Cardiac muscle cell (in vitro differentiated cells and primary cell): ENCODE measurements at regions not wholly inside any gene's neighbourhood (a gene's known extent, or its start where the extent isn't known, plus 50 kb on each side); places are given as distances from the start of the nearest gene placed in this dataset.
"Not testable (repeated sequence)": the region's sequence is repeated elsewhere in the genome, so short reads cannot be mapped to it uniquely, and the experiment has no call there.

Experiments
- DNase-seq, 2 donors: peaks; one replicate each; pipeline versions ENCODE4 v3.0.0 to v3.0.0-alpha.2; 2010 to 2017; ENCODE audit warnings: low read depth in 1 of 2, low spot score in 1 of 2
- H3K27ac ChIP-seq: fragments of 200-600 bp; sonication (generic); 2 replicates; pipeline ENCODE4 v1.5.1; 2016
- H3K27me3 ChIP-seq: fragments of 200-600 bp; sonication (generic); 2 replicates; pipeline ENCODE4 v1.6.0; 2016; ENCODE audit warnings: control low read depth
- H3K36me3 ChIP-seq: fragments of 200-600 bp; sonication (generic); 2 replicates; pipeline ENCODE4 v1.5.1; 2016; ENCODE audit warnings: control low read depth
- H3K4me1 ChIP-seq: fragments of 200-600 bp; sonication (generic); 2 replicates; pipeline ENCODE4 v1.8.1; 2017; ENCODE audit warnings: low read depth, mild to moderate bottlenecking, mixed run types
- H3K4me3 ChIP-seq: fragments of 200-600 bp; sonication (generic); 2 replicates; pipeline ENCODE4 v1.5.1; 2016; ENCODE audit warnings: mild to moderate bottlenecking
- H3K9me3 ChIP-seq: fragments of 200-600 bp; sonication (generic); 2 replicates; pipeline ENCODE4 v1.5.1; 2017; ENCODE audit warnings: low read depth, mild to moderate bottlenecking, control low read depth
- CTCF ChIP-seq: IDR thresholded peaks from 2 replicates; pipeline ENCODE4 v1.5.1; 2012; ENCODE audit warnings: low read depth, mild to moderate bottlenecking, low read length

- Histone ChIP-seq H3K4me3 (no peak overlapping the region), H3K36me3 (no peaks in the 10 kb centered on the region), H3K27me3 (no peaks in the 10 kb centered on the region), H3K9me3 (no peaks in the 10 kb centered on the region), H3K4me1 (no peaks in the 10 kb centered on the region), H3K27ac (no peak overlapping the region)
- DNase-seq = no peak
- TF ChIP-seq CTCF = no peak
These were observed 764.1 kb upstream of the MMS22L start for GRCh38 chr6:98047164-98047563.

GRCh38 chr6:98047871-98048270 lies 764.9 kb upstream of the MMS22L start:
- no peak for TF ChIP-seq CTCF
- H3K27me3 ChIP-seq = no peaks in the 10 kb centered on the region
- H3K27ac ChIP-seq = no peak overlapping the region
- H3K36me3 ChIP-seq = no peaks in the 10 kb centered on the region
- no peaks in the 10 kb centered on the region for H3K4me1 ChIP-seq
- H3K9me3 ChIP-seq = no peaks in the 10 kb centered on the region
- no peak overlapping the region for H3K4me3 ChIP-seq
- DNase-seq = no peak

- Histone ChIP-seq H3K4me3 (no peak overlapping the region), H3K27me3 (no peaks in the 10 kb centered on the region), H3K36me3 (no peaks in the 10 kb centered on the region), H3K9me3 (no peaks in the 10 kb centered on the region), H3K4me1 (no peaks in the 10 kb centered on the region), H3K27ac (no peak overlapping the region)
- DNase-seq = no peak
- no peak for TF ChIP-seq CTCF
These were observed 771.4 kb upstream of the MMS22L start for GRCh38 chr6:98054453-98054852.

GRCh38 chr6:98056955-98057354 lies 773.9 kb upstream of the MMS22L start:
- H3K36me3 ChIP-seq = no peaks in the 10 kb centered on the region
- H3K27me3 ChIP-seq = no peaks in the 10 kb centered on the region
- TF ChIP-seq CTCF = no peak
- H3K4me1 ChIP-seq = no peaks in the 10 kb centered on the region
- H3K27ac ChIP-seq = no peak overlapping the region
- H3K4me3 ChIP-seq = no peak overlapping the region
- no peaks in the 10 kb centered on the region for H3K9me3 ChIP-seq
- DNase-seq = no peak

GRCh38 chr6:98067375-98067774 lies 767.0 kb upstream of the POU3F2 start:
- Histone ChIP-seq H3K4me3 (no peak overlapping the region), H3K9me3 (no peaks in the 10 kb centered on the region), H3K27me3 (no peaks in the 10 kb centered on the region), H3K27ac (no peak overlapping the region), H3K4me1 (no peaks in the 10 kb centered on the region), H3K36me3 (no peaks in the 10 kb centered on the region)
- DNase-seq = peak in 1 of 2 donors; percentile 74
- no peak for TF ChIP-seq CTCF

GRCh38 chr6:98088537-98088936 lies 745.8 kb upstream of the POU3F2 start:
- not testable (repeated sequence) for H3K4me1 ChIP-seq, H3K27me3 ChIP-seq, H3K9me3 ChIP-seq, DNase-seq, H3K4me3 ChIP-seq, H3K36me3 ChIP-seq, H3K27ac ChIP-seq
